Esophagus squamous epithelium (tissue), 5 donors: ENCODE measurements at regions not wholly inside any gene's neighbourhood (a gene's known extent, or its start where the extent isn't known, plus 50 kb on each side); places are given as distances from the start of the nearest gene placed in this dataset.

Source experiments
- DNase-seq: peaks from one replicate; lab custom pipeline; 2025; lab: John Stamatoyannopoulos, UW
- H3K27ac ChIP-seq, 4 donors: fragments of 200-600 bp; sonication (generic); one replicate each; pipeline ENCODE4 v1.5.1; 2016 to 2019; ENCODE audit warnings: mild to moderate bottlenecking in 1 of 4
- H3K27me3 ChIP-seq, 4 donors: fragments of 200-600 bp; sonication (generic); 1 replicate in 3 of 4; 2 replicates in 1 of 4; pipeline versions ENCODE4 v1.5.1 to v1.6.0; 2017 to 2021; ENCODE audit warnings: antibody characterized with exemption in 1 of 4
- H3K36me3 ChIP-seq, 3 donors: fragments of 200-600 bp; sonication (generic); one replicate each; pipeline ENCODE4 v1.5.1; 2016 to 2019
- H3K4me1 ChIP-seq, 3 donors: fragments of 200-600 bp; sonication (generic); one replicate each; pipeline ENCODE4 v1.5.1; 2017 to 2019
- H3K4me3 ChIP-seq, 4 donors: fragments of 200-600 bp; sonication (generic); 1 replicate in 3 of 4; 2 replicates in 1 of 4; pipeline ENCODE4 v1.5.1; 2016 to 2019; ENCODE audit warnings: mild to moderate bottlenecking in 2 of 4, moderate library complexity in 1 of 4
- H3K9me3 ChIP-seq, 3 donors: fragments of 200-600 bp; sonication (generic); one replicate each; pipeline ENCODE4 v1.5.1; 2016 to 2019
- CTCF ChIP-seq, 6 experiments: fragments of 450-650 bp in 4 of 6; fragments of 200-600 bp in 2 of 6; sonication (generic) in 2 of 6; IDR thresholded peaks; one replicate each; pipeline ENCODE4 v1.5.1; 2016 to 2019; ENCODE audit warnings: antibody characterized with exemption in 6 of 6, mild to moderate bottlenecking in 4 of 6, moderate library complexity in 4 of 6
- POLR2A ChIP-seq, 4 donors: fragments of 450-650 bp; IDR thresholded peaks; one replicate each; pipeline ENCODE4 v1.6.1; 2017; ENCODE audit warnings: antibody characterized with exemption in 4 of 4, mild to moderate bottlenecking in 4 of 4, moderate library complexity in 3 of 4
- WGBS, 2 donors: methylation state at CpG; one replicate each; pipeline ENCODE4 v1.1.5; 2018; 5-methylcytosine and 5-hydroxymethylcytosine counted together
- intact Hi-C: fragments of 100-400 bp; cut with DNase I; formaldehyde crosslinking; loops from one replicate; pipeline ENCODE4 v1.15.0; 2022
- donor health status: DM: yes; HTN: yes; CAD: no.

GRCh38 chr2:58734365-58734764 lies 493.2 kb upstream of the FANCL start:
- Histone ChIP-seq H3K27ac (no peak overlapping the region), H3K36me3 (no peaks in the 10 kb centered on the region), H3K9me3 (no peaks in the 10 kb centered on the region), H3K27me3 (no peaks in the 10 kb centered on the region), H3K4me1 (no peaks in the 10 kb centered on the region), H3K4me3 (no peak overlapping the region)
- 56 to 86% methylated on average over 1 of the region's 1 CpG for WGBS, 2 donors
- TF ChIP-seq CTCF (IDR thresholded peaks at IDR 0.05), result no peak
- TF ChIP-seq POLR2A (IDR thresholded peaks at IDR 0.05), result no peak
- DNase-seq, result no peak
- intact Hi-C loops, result no loop called here

- no peak overlapping the region for H3K4me3 ChIP-seq
- TF ChIP-seq POLR2A (IDR thresholded peaks at IDR 0.05) (no peak), CTCF (IDR thresholded peaks at IDR 0.05) (no peak)
- H3K27me3 ChIP-seq, result no peaks in the 10 kb centered on the region
- H3K27ac ChIP-seq, result no peak overlapping the region
- 90 to 100% methylated on average over 1 of the region's 1 CpG for WGBS, 2 donors
- intact Hi-C loops, result no loop called here
- no peaks in the 10 kb centered on the region for H3K9me3 ChIP-seq
- no peaks in the 10 kb centered on the region for H3K36me3 ChIP-seq
- no peak for DNase-seq
- H3K4me1 ChIP-seq, result no peaks in the 10 kb centered on the region
Measured at GRCh38 chr2:58732999-58733398, 491.9 kb upstream of the FANCL start.

- TF ChIP-seq POLR2A (IDR thresholded peaks at IDR 0.05) (no peak), CTCF (IDR thresholded peaks at IDR 0.05) (no peak)
- Histone ChIP-seq H3K9me3 (no peaks in the 10 kb centered on the region), H3K27ac (no peak overlapping the region), H3K4me3 (no peak overlapping the region), H3K4me1 (no peaks in the 10 kb centered on the region), H3K36me3 (no peaks in the 10 kb centered on the region), H3K27me3 (no peaks in the 10 kb centered on the region)
- intact Hi-C loops, result no loop called here
- WGBS, 2 donors, result 40 to 48% methylated on average over 2 of the region's 2 CpGs
- DNase-seq, result no peak
Measured at GRCh38 chr2:58731488-58731869, 490.4 kb upstream of the FANCL start.

- intact Hi-C loops, result no loop called here
- Histone ChIP-seq H3K4me1 (no peaks in the 10 kb centered on the region), H3K4me3 (no peak overlapping the region), H3K9me3 (no peaks in the 10 kb centered on the region), H3K27ac (no peak overlapping the region), H3K27me3 (no peaks in the 10 kb centered on the region), H3K36me3 (no peaks in the 10 kb centered on the region)
- WGBS, 2 donors, result 31 to 34% methylated on average over 5 of the region's 5 CpGs
- TF ChIP-seq POLR2A (IDR thresholded peaks at IDR 0.05) (no peak), CTCF (IDR thresholded peaks at IDR 0.05) (no peak)
- no peak for DNase-seq
Measured at GRCh38 chr2:58730764-58731487, 489.8 kb upstream of the FANCL start.

- H3K4me3 ChIP-seq, result no peak overlapping the region
- no peak overlapping the region for H3K27ac ChIP-seq
- no peaks in the 10 kb centered on the region for H3K36me3 ChIP-seq
- TF ChIP-seq CTCF (IDR thresholded peaks at IDR 0.05) (no peak), POLR2A (IDR thresholded peaks at IDR 0.05) (no peak)
- no peak for DNase-seq
- H3K9me3 ChIP-seq, result no peaks in the 10 kb centered on the region
- H3K27me3 ChIP-seq, result no peaks in the 10 kb centered on the region
- WGBS, 2 donors, result 84 to 91% methylated on average over 2 of the region's 2 CpGs
- intact Hi-C loops, result no loop called here
- no peaks in the 10 kb centered on the region for H3K4me1 ChIP-seq
Measured at GRCh38 chr2:58727981-58728656, 487.0 kb upstream of the FANCL start.
